ENCODE measurements at regions not wholly inside any gene's neighbourhood (a gene's known extent, or its start where the extent isn't known, plus 50 kb on each side); places are given as distances from the start of the nearest gene placed in this dataset.

- CTCF ChIA-PET, result no interaction called here
- Mint-ChIP-seq H3K27ac (no peak overlapping the region), H3K36me3 (no peaks in the 10 kb centered on the region), H3K27me3 (no peaks in the 10 kb centered on the region), H3K4me3 (no peak overlapping the region), H3K4me1 (peaks cover 0 to 2% (median 0%) of the 10 kb centered on the region in 3 donors), H3K9me3 (peaks cover 0 to 4% (median 3%) of the 10 kb centered on the region in 3 donors)
- no peaks in the 10 kb centered on the region for H3K36me3 ChIP-seq (ENCODE audit: control insufficient read depth in 2 of 2, extremely low read depth in 1 of 2, insufficient read depth in 1 of 2, low read length in 1 of 2)
- no peak for ATAC-seq (replicated peaks in 1 of 4)
- DNase-seq, result no peak
- POLR2A ChIA-PET, result no interaction called here
- no peaks in the 10 kb centered on the region for H3K27me3 ChIP-seq (replicated peaks in 1 of 2; ENCODE audit: control insufficient read depth in 2 of 2, extremely low read depth in 1 of 2, insufficient read depth in 2 of 2, low read length in 1 of 2)
- H3K27ac ChIP-seq (ENCODE audit: low read length), result no peak overlapping the region
- no peak overlapping the region for H3K4me3 ChIP-seq (ENCODE audit: control insufficient read depth in 1 of 2, extremely low read depth in 1 of 2, low read length in 1 of 2)
- no peaks in the 10 kb centered on the region for H3K4me1 ChIP-seq (ENCODE audit: control insufficient read depth in 1 of 2, extremely low read depth in 1 of 2, insufficient read depth in 2 of 2, low read length in 2 of 2)
- H3K9me3 ChIP-seq, result no peaks in the 10 kb centered on the region
- 71% methylated on average over 3 of the region's 8 CpGs for WGBS (ENCODE audit: insufficient coverage)
These were observed 512.7 kb downstream of the CMPK2 start for GRCh38 chr2:6352906-6353515.

DNA sequence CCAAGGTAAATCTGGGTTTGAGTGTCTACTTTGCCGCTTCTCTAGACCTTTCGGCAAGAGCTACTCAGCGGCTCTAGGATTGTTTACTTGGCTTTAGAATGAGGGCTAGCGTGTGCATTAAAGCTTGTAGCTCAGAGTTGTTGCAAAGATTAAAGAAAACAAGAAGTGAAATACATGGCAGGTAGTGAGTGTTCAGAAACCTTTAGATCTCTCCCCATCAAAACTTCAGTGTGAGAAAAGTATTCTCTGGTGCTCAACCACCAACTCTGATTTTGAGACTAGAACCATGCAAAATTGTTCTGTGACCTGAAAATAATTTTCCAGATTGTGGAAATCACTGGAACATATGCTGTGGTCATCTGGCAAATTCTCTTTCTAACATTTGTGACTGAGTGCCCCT, 512.0 kb downstream of the CMPK2 start:
- no peak overlapping the region for H3K27ac ChIP-seq (ENCODE audit: low read length)
- POLR2A ChIA-PET, result no interaction called here
- WGBS (ENCODE audit: insufficient coverage), result 100% methylated on average over 2 of the region's 4 CpGs
- Mint-ChIP-seq H3K9me3 (peaks cover 0 to 4% (median 3%) of the 10 kb centered on the region in 3 donors), H3K27ac (no peak overlapping the region), H3K4me1 (peaks cover 0 to 2% (median 0%) of the 10 kb centered on the region in 3 donors), H3K4me3 (no peak overlapping the region), H3K36me3 (no peaks in the 10 kb centered on the region), H3K27me3 (no peaks in the 10 kb centered on the region)
- H3K36me3 ChIP-seq (ENCODE audit: control insufficient read depth in 2 of 2, extremely low read depth in 1 of 2, insufficient read depth in 1 of 2, low read length in 1 of 2), result no peaks in the 10 kb centered on the region
- ATAC-seq (replicated peaks in 1 of 4) (no peak), DNase-seq (no peak)
- no peaks in the 10 kb centered on the region for H3K27me3 ChIP-seq (replicated peaks in 1 of 2; ENCODE audit: control insufficient read depth in 2 of 2, extremely low read depth in 1 of 2, insufficient read depth in 2 of 2, low read length in 1 of 2)
- no peak overlapping the region for H3K4me3 ChIP-seq (ENCODE audit: control insufficient read depth in 1 of 2, extremely low read depth in 1 of 2, low read length in 1 of 2)
- H3K9me3 ChIP-seq, result no peaks in the 10 kb centered on the region
- CTCF ChIA-PET, result no interaction called here
- H3K4me1 ChIP-seq (ENCODE audit: control insufficient read depth in 1 of 2, extremely low read depth in 1 of 2, insufficient read depth in 2 of 2, low read length in 2 of 2), result no peaks in the 10 kb centered on the region

DNA sequence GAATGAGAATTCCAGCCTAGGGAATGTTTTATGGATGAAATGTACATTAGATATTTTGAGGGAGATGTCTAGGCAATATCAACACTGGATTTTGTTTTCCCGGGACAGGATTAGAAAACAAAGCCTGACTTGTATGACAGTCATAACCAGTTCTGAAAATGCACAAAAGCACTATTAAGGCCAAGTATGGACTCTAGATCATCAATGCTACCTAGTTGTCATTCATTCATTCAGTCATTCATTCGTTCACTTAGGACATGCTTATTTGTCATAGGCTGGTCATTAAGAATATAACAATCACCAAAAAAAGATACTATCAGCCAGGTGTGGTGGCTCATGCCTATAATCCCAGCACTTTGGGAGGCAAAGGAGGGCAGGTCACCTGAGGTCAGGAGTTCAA, 511.2 kb downstream of the CMPK2 start:
- H3K9me3 Mint-ChIP-seq, result peaks cover 0 to 4% (median 3%) of the 10 kb centered on the region in 3 donors
- Histone ChIP-seq H3K9me3 (no peaks in the 10 kb centered on the region), H3K27ac (ENCODE audit: low read length) (no peak overlapping the region), H3K36me3 (ENCODE audit: control insufficient read depth in 2 of 2, extremely low read depth in 1 of 2, insufficient read depth in 1 of 2, low read length in 1 of 2) (no peaks in the 10 kb centered on the region), H3K4me3 (ENCODE audit: control insufficient read depth in 1 of 2, extremely low read depth in 1 of 2, low read length in 1 of 2) (no peak overlapping the region), H3K4me1 (ENCODE audit: control insufficient read depth in 1 of 2, extremely low read depth in 1 of 2, insufficient read depth in 2 of 2, low read length in 2 of 2) (no peaks in the 10 kb centered on the region), H3K27me3 (replicated peaks in 1 of 2; ENCODE audit: control insufficient read depth in 2 of 2, extremely low read depth in 1 of 2, insufficient read depth in 2 of 2, low read length in 1 of 2) (no peaks in the 10 kb centered on the region)
- no peak overlapping the region for H3K27ac Mint-ChIP-seq
- ChIA-PET CTCF (no interaction called here), POLR2A (no interaction called here)
- ATAC-seq (replicated peaks in 1 of 4) (no peak), DNase-seq (no peak)
- 100% methylated on average over 1 of the region's 2 CpGs for WGBS (ENCODE audit: insufficient coverage)
- no peak overlapping the region for H3K4me3 Mint-ChIP-seq
- peaks cover 0 to 2% (median 0%) of the 10 kb centered on the region in 3 donors for H3K4me1 Mint-ChIP-seq
- no peaks in the 10 kb centered on the region for H3K27me3 Mint-ChIP-seq
- H3K36me3 Mint-ChIP-seq, result no peaks in the 10 kb centered on the region

DNA sequence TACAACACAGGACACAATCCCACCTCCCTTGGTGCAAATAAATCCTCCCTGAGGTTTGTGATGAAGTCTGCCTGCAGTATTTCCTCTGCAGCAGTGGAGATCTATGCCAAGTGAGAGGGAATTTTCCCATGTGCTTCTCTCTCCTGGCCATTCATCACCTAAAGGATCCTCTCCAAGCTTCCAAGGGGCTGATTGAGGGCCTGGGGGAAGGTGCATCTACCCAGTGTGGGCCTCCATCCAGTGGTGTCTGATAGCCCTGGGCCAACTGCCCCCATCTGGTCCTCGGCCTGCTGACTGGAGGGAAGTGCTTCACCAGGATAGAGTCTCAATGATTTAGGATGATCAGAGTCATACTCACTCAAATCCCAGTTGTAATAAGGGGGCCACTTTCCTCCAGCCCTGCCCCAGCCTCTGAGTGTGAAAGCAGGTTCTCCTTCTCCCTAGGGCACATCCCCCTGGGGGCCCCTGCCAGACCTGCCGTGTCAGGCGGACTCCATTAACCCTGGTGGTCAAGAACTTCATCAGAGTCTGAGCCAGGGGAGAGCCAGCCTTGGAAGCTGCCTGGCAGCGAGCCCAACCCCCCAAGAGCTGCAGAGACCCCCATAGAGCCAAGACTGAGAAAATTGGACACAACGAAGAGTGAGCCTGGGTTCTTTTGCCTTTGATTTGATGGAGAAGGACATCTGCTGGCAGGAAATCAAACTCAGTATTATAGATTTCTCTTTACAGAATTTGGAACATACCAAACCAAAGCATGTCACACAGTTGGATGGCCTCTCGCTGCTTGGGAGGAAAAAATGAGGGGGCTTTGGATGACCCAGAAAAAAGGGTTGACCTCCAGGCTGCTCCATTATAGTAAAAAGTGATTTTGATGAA, 509.6 kb downstream of the CMPK2 start:
- Histone ChIP-seq H3K4me1 (ENCODE audit: control insufficient read depth in 1 of 2, extremely low read depth in 1 of 2, insufficient read depth in 2 of 2, low read length in 2 of 2) (no peaks in the 10 kb centered on the region), H3K27ac (ENCODE audit: low read length) (no peak overlapping the region), H3K36me3 (ENCODE audit: control insufficient read depth in 2 of 2, extremely low read depth in 1 of 2, insufficient read depth in 1 of 2, low read length in 1 of 2) (no peaks in the 10 kb centered on the region), H3K9me3 (no peaks in the 10 kb centered on the region), H3K27me3 (replicated peaks in 1 of 2; ENCODE audit: control insufficient read depth in 2 of 2, extremely low read depth in 1 of 2, insufficient read depth in 2 of 2, low read length in 1 of 2) (no peaks in the 10 kb centered on the region), H3K4me3 (ENCODE audit: control insufficient read depth in 1 of 2, extremely low read depth in 1 of 2, low read length in 1 of 2) (no peak overlapping the region)
- peaks cover 0 to 4% (median 3%) of the 10 kb centered on the region in 3 donors for H3K9me3 Mint-ChIP-seq
- 79% methylated on average over 4 of the region's 6 CpGs for WGBS (ENCODE audit: insufficient coverage)
- CTCF ChIA-PET, result no interaction called here
- no peaks in the 10 kb centered on the region for H3K36me3 Mint-ChIP-seq
- POLR2A ChIA-PET, result no interaction called here
- H3K27me3 Mint-ChIP-seq, result no peaks in the 10 kb centered on the region
- H3K4me3 Mint-ChIP-seq, result no peak overlapping the region
- peaks cover 0 to 2% (median 0%) of the 10 kb centered on the region in 3 donors for H3K4me1 Mint-ChIP-seq
- DNase-seq (no peak), ATAC-seq (replicated peaks in 1 of 4) (no peak)
- H3K27ac Mint-ChIP-seq, result no peak overlapping the region

DNA sequence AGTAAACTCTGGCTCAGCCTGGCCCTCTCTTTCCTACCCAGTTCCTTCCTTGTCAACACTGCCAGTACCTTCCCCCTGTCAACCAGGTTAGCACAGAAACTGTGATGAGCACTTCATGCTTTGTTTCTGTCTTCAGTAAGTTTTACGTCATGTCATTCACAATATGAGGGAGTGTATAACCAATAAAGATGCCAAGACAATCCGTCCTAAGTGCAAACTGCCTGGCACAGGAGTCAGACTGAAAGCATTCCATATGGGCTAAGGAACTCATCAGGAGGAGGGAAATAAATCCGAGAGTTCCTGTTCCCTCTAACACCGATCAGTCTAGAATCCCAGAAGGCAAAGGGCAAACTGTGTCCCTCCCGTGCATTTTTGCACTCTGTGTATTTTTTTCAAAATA, 507.2 kb downstream of the CMPK2 start:
- Mint-ChIP-seq H3K27ac (no peak overlapping the region), H3K4me1 (no peaks in the 10 kb centered on the region), H3K4me3 (no peak overlapping the region), H3K9me3 (peaks cover 0 to 8% (median 0%) of the 10 kb centered on the region in 3 donors), H3K27me3 (no peaks in the 10 kb centered on the region), H3K36me3 (no peaks in the 10 kb centered on the region)
- Histone ChIP-seq H3K4me1 (ENCODE audit: control insufficient read depth in 1 of 2, extremely low read depth in 1 of 2, insufficient read depth in 2 of 2, low read length in 2 of 2) (no peaks in the 10 kb centered on the region), H3K9me3 (no peaks in the 10 kb centered on the region), H3K27ac (ENCODE audit: low read length) (no peak overlapping the region), H3K4me3 (ENCODE audit: control insufficient read depth in 1 of 2, extremely low read depth in 1 of 2, low read length in 1 of 2) (no peak overlapping the region), H3K36me3 (ENCODE audit: control insufficient read depth in 2 of 2, extremely low read depth in 1 of 2, insufficient read depth in 1 of 2, low read length in 1 of 2) (no peaks in the 10 kb centered on the region), H3K27me3 (replicated peaks in 1 of 2; ENCODE audit: control insufficient read depth in 2 of 2, extremely low read depth in 1 of 2, insufficient read depth in 2 of 2, low read length in 1 of 2) (no peaks in the 10 kb centered on the region)
- ATAC-seq (replicated peaks in 1 of 4), result no peak
- WGBS (ENCODE audit: insufficient coverage), result 62% methylated on average over 2 of the region's 5 CpGs
- no peak for DNase-seq
- ChIA-PET POLR2A (no interaction called here), CTCF (no interaction called here)

DNA sequence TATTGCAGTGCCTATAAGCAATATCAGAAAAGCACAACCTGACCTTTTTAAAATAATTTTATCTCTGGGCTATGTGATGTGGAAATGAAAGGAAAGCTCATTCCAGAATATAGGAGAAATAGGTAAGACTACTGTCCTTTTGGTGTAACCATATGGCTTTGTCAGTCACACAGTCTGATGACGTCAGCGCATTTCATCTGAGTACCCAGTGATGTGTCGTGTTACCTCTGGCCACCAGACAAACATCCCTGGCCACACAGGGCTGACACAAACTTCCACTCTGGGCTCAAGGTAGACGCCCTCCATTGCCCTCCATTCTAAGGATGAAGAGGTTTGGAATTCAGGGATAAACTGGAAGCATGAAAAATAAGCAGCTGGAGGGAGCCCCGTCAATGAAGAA, 506.7 kb downstream of the CMPK2 start:
- WGBS (ENCODE audit: insufficient coverage), result 92% methylated on average over 3 of the region's 5 CpGs
- ATAC-seq (replicated peaks in 1 of 4), result no peak
- H3K27me3 Mint-ChIP-seq, result no peaks in the 10 kb centered on the region
- no peak overlapping the region for H3K27ac Mint-ChIP-seq
- H3K4me3 Mint-ChIP-seq, result no peak overlapping the region
- Histone ChIP-seq H3K27ac (ENCODE audit: low read length) (no peak overlapping the region), H3K4me3 (ENCODE audit: control insufficient read depth in 1 of 2, extremely low read depth in 1 of 2, low read length in 1 of 2) (no peak overlapping the region), H3K4me1 (ENCODE audit: control insufficient read depth in 1 of 2, extremely low read depth in 1 of 2, insufficient read depth in 2 of 2, low read length in 2 of 2) (no peaks in the 10 kb centered on the region), H3K27me3 (replicated peaks in 1 of 2; ENCODE audit: control insufficient read depth in 2 of 2, extremely low read depth in 1 of 2, insufficient read depth in 2 of 2, low read length in 1 of 2) (no peaks in the 10 kb centered on the region), H3K36me3 (ENCODE audit: control insufficient read depth in 2 of 2, extremely low read depth in 1 of 2, insufficient read depth in 1 of 2, low read length in 1 of 2) (no peaks in the 10 kb centered on the region), H3K9me3 (no peaks in the 10 kb centered on the region)
- H3K4me1 Mint-ChIP-seq, result no peaks in the 10 kb centered on the region
- no peaks in the 10 kb centered on the region for H3K36me3 Mint-ChIP-seq
- POLR2A ChIA-PET, result no interaction called here
- no peak for DNase-seq
- CTCF ChIA-PET, result no interaction called here
- H3K9me3 Mint-ChIP-seq, result peaks cover 0 to 5% (median 0%) of the 10 kb centered on the region in 3 donors
